LNCAP (cell line): ENCODE measurements at regions not wholly inside any gene's neighbourhood (a gene's known extent, or its start where the extent isn't known, plus 50 kb on each side); places are given as distances from the start of the nearest gene placed in this dataset.

Experiments
- TF ChIP-seq, protein P1 (sequence below): fragments of 450-650 bp; IDR thresholded peaks from 2 replicates; pipeline ENCODE4 v1.5.1; 2017; ENCODE audit warnings: mild to moderate bottlenecking

DNA sequence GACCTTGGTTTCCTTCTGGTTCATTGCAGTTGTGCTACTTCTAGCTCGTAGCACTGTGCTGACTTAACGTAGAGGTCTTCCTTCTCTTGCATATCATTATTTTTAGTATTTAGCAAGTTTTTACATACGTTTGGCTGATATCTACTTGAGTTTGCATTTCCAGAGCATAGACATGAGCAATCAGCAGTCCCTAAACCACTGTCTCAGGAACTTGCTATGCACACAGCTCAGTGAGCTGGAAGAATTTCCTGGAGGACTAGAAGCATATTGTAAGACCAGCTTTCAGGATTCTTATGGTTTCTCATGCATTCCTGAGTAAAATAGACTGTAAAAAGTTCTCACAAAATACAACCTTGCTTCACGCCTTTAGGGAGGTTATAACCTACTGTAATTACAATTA, 226.7 kb upstream of the PDGFD start:
- TF ChIP-seq, protein P1, sequence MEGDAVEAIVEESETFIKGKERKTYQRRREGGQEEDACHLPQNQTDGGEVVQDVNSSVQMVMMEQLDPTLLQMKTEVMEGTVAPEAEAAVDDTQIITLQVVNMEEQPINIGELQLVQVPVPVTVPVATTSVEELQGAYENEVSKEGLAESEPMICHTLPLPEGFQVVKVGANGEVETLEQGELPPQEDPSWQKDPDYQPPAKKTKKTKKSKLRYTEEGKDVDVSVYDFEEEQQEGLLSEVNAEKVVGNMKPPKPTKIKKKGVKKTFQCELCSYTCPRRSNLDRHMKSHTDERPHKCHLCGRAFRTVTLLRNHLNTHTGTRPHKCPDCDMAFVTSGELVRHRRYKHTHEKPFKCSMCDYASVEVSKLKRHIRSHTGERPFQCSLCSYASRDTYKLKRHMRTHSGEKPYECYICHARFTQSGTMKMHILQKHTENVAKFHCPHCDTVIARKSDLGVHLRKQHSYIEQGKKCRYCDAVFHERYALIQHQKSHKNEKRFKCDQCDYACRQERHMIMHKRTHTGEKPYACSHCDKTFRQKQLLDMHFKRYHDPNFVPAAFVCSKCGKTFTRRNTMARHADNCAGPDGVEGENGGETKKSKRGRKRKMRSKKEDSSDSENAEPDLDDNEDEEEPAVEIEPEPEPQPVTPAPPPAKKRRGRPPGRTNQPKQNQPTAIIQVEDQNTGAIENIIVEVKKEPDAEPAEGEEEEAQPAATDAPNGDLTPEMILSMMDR = no peak

DNA sequence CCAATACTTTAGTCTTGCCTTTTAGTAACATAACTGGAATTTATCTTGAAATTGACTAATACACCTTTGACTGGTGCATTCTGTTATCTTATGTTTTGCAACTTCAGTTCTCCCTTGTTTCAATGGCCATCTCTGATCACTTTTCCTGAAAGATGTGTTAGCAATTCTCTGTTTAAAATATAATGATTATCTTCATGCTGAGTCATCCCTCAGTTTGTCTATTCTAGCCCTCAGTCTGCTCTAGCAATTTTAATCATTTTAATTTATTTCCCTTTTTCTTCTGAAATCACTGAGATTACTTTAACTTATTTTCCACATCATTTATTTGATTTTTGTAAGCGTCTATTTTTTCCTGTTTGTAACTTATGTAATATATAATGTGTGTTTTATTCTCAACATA, 221.9 kb upstream of the PDGFD start:
- TF ChIP-seq, protein P1 = no peak

DNA sequence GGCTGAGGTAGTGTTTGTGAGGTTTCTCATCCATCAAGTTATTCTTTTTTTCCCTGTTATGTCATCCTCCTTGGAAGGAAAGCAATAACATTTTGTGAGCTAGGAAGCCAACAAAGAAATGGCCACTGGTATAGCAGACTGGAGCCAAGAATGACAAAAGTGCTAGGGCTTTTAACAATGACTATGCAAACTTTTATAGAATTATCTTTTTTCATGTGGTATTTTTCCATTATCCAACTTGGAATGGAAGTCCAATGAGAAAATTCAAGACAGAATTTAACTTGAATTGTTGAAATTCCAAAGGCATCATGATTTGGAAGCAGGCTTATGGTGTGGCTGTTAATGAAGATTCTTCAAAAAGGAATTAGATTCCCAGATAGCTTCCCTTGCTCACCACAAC, 216.4 kb upstream of the PDGFD start:
- TF ChIP-seq, protein P1 = no peak

DNA sequence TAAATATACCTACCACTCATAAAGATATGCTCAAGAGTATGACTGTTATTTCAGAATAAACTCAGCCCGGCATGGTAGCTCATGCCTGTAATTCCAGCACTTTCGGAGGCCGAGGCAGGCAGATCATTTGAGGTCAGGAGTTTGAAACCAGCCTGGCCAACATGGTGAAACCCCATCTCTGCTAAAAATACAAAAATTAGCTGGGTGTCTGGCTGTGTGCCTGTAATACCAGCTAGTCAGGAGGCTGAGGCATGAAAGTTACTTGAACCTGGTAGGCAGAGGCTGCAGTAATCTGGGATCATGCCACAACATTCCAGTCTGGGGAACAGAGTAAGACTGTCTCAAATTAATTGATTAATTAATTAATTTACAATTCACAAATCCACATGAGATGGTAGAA, 208.2 kb upstream of the PDGFD start:
- TF ChIP-seq, protein P1 = no peak

DNA sequence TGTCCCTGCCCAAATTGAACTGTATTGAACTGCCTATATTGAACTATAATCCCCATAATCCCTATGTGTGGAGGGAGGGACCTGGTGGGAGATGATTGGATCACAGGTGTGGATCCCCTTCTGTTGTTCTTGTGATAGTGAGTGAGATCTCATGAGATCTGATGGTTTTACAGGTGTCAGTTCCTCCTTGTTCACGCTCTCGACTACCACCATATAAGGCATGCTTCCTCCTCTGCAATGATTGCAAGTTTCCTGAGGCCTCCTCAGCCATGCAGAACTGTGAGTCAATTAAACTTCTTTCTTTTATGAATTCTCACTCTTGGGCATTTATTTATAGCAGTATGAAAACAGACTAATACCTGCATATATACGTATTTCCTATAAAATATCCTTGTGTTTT, 206.5 kb upstream of the PDGFD start:
- TF ChIP-seq, protein P1 = no peak

DNA sequence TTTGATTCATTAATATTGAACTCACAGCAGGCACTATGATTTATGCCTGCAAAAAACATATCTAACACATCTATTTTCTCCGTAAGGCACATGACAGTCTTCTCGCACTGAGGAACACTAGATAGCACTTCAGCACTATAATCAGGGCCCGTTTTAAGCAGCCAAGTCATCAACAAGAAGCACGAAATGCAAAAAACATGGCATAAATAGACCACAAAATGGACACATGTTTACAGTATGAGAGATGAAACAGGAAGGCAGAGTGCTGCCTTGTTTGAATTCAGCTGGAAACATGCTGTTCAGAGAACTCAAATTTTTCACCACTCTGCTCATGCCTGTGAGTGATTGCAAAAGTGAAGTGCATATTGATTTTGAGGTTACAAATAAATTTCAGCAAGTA, 205.8 kb upstream of the PDGFD start:
- TF ChIP-seq, protein P1 = no peak

DNA sequence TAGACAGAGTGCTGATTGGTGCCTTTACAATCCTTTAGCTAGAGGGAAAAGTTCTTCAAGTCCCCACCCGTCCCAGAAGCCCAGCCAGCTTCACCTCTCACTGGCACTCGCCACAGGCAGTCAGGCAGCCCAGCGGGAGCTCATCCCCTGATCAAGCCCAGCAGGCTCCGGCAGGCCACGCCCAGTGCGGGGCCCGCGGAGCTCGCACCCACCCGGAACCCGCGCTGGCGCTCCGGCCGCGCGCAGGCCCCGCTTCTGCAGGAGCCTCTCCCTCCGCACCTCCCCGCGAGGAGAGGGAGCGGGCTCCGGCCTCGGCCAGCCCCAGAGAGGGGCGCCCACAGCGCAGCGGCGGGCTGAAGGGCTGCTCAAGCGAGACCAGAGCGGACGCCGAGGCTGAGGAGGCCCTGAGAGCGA, 202.4 kb upstream of the PDGFD start:
- TF ChIP-seq, protein P1 = no peak

DNA sequence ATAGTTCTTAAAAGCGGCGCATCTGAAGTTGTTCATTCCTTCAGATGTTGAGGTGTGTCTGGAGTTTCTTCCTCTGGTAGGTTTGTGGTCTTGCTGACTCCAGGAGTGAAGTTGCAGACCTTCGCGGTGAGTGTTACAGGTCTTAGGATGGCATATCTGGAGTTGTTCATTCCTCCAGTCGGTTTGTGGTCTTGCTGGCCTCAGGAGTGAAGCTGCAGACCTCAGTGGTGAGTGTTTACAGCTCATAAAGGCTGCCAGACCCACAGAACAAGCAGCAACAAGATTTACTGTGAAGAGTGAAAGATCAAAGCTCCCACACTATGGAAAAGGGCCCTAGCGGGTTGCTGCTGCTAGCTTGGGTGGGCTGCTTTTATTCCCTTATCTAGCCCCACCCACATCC, 201.7 kb upstream of the PDGFD start:
- TF ChIP-seq, protein P1 = no peak
